Stimulated activated CD8-positive, alpha-beta memory T cell treated with anti-CD3 and anti-CD28 coated beads, Interleukin-12 subunit alpha, Interleukin-12 subunit beta, amount 100 ng/mL, for 1 hour (primary cell): ENCODE measurements at regions not wholly inside any gene's neighbourhood (a gene's known extent, or its start where the extent isn't known, plus 50 kb on each side); places are given as distances from the start of the nearest gene placed in this dataset.

Experiments
- DNase-seq: peaks from one replicate; pipeline ENCODE4 v3.0.0-alpha.2; 2020; ENCODE audit warnings: low read depth

DNA sequence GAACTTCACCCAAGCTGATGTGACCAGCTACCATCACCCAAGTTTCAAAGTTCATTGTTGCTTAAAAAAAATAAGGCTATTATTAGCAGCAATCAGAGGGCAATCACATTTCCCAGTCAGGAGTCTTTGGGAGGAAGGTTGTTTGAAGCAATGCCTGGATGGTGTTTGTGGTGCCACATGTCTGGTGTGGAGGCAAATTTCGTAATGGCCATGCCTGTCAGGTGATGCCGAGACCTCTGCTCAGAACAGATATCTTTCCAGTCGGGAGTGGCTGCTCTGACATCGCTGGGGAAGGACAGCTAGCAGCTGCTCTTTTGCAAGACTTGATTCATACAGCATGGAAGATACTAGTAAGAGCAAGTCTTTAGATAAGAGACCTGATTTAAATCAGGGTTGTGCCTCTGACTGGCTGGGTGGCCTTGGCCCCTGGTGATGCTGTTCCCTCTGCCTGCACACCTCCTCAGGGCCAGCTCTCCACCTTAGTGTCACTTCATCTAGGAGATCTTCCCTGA is 187.8 kb upstream of the JUN start:
- no peak for DNase-seq

DNA sequence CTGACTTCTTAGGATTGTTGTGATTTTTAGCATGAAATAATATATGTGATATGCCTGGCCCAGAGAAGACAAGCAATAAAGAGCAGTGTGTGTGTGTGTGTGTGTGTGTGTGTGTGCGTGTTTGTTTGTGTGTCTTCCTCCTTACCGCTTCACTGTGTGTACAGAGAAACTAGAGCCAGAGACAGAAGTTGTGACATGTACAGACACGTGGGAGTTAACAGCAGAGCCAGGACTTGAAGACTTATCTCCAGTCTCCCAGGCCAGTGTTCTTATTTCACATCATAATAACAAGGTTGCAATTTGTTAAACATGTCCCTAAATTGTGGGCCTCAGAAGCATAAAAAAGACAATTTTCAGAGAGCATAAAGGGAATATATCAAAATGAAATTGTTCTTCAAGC is 192.0 kb upstream of the JUN start:
- DNase-seq = no peak

DNA sequence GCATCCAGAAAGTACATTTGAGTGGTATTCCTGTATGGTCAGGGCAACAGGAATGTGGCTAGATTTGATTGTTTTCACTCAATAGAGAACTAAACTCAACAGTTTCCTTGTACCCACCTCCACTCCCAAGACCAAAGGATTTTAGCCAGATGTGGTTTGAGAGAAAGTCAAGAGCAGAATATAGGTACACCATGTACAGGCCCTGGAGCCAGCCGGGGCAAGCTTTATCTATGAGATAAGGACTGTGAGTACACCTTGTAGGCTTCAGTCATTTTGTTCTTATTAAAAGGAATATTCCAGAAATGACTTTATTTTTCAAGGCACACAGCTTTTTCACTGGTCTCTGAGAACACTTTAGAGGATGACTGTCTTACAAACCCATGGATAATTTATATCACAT is 192.4 kb upstream of the JUN start:
- no peak for DNase-seq

DNA sequence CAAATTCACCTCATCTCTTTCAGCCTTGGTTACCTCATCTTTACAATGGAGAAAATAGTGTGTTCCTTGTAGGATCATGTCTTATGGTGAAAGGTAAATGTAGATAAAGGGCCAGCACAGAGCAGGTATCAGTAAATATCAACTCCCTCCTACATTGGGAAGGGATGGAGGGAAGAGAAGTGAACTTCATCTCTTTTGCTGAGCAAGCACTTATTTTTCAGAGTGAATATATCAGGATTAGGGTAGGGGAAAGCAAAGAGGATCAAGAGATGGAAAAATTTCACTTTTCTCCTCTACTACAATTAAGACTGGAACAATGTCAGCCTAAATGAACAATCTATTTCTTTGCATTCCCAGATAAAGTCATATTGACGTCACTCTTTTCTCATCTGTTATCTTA is 193.8 kb upstream of the JUN start:
- no peak for DNase-seq

DNA sequence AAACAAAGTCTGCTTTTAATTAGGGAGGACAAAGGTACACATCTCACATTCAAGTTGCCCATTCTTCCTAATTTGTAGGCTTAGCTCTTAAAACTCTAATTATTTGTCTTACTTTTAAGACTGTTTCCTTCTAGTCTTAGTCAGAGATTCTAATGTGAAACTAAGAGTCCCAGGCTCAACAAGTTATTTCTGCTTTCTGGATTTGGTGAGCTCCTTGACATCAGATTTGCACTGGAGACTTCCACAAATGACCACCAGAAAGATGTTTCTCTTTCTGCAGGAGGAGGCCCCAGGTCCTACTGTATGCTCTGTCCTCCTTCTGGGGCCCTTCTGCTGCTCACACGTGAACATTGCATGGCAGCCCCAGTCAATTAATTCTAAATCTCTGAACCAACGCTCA is 194.2 kb upstream of the JUN start:
- no peak for DNase-seq

DNA sequence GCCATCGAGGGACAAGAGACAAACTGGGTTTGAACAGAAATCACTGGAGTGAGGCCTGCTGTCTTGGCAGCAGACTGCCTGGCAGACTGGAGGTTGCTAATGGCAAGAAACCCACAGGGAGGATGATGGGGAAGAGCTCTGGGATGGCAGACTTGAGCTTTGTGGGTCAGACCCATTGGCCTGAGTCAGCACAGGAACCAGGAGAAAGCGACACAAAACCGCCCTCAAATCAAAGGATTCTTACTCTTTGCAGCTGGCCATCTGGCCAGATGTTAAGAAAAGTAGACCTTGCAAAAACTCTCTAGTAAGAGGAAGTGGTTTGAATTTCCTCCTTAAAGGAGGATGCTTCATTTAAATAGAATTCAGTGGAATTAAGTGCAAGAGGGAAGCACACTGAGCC is 195.2 kb upstream of the JUN start:
- DNase-seq = no peak

GRCh38 chr1:58979677-58980076 is 195.8 kb upstream of the JUN start:
- DNase-seq = no peak

DNA sequence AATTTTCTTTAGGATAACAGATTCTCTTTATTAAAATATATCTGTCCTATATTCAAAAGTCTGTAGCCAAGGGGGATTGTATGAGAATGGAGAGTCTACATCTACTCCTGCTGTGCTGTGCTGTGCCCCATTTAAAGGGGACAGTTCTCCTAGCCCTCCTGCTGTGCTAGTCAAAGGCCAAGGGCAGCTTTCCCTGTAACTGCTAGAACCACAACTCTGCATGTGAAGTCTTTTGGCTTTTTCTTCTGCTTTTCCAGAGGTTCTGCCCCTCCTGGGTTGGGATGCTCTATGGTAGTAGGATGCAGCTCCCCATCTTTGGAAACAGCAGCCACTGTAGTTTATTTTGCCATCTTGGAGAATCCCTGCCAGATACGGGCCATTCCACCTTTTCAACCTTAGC is 197.5 kb upstream of the JUN start:
- no peak for DNase-seq

- no peak for DNase-seq
Observed at GRCh38 chr1:58982259-58982998, 198.6 kb upstream of the JUN start.

- no peak for DNase-seq
Observed at GRCh38 chr1:58983162-58983561, 199.3 kb upstream of the JUN start.

DNA sequence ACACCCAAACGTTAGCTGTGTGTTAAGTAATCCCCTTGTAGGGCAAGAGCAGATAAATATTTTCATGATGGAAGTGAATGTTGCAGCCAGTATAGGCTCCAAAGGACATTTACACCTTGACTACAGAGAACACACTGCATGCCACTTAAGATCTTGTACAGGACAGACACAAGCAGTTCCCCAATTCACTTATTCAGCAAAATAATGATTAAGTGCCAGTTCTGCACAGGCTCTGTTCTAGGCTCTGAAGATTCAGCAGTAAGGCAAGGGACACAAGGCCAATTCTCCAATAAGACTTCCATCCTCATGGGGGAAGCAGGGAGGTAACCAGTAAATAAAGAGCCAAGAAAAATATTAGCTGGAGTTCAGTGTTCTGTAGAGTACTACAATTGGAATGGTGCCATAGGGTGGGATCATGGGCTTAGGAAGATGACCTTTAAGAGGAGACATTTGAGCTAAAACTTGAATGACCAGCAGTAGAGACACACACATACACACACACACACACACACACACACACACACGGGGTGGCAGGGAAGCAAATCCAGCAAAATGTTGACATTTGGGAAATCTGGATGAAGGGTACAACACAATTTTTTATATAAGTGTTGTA is 199.9 kb upstream of the JUN start:
- no peak for DNase-seq

- DNase-seq = no peak
Observed at GRCh38 chr1:58986996-58987767, 203.3 kb upstream of the JUN start.

DNA sequence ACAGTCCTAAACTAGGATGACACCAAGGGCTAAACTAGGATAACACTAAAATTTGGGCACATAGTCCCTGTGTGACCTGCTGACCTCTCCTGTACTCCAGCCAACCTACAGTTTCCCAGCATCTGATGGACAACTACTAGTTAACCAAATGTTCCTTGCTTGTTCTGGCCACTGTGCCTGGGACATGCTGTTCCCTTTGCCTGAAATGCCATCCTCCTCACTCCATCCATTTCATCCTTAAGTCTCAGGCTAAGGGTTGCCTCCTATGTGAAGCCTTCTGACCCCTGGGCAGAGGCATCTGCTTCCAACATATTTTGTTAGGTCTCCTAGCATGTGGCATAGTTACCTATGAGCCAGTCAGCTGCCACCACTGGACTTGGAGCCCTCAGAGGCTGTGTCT is 204.9 kb upstream of the JUN start:
- no peak for DNase-seq

- DNase-seq = no peak
Observed at GRCh38 chr1:58989845-58990244, 206.0 kb upstream of the JUN start.

GRCh38 chr1:58991305-58991704 is 207.5 kb upstream of the JUN start:
- no peak for DNase-seq

DNA sequence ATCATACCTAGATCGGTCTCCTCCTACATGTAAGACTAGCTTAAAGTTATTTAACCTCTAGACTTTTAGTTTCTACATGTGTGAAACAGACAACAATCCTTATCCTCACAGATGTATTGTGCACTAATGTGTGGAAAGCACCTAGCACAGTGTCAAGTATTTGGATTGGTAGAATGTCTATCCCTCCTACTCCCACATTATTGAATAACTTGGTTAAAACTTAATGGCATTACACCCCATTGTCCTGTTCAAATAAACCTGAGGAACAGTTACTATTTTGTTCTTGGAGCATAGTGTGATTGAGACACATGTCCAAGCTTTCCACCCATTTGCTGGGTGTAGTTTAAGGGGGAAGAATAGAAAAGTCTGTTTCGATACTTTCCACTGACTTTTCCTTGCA is 208.8 kb upstream of the JUN start:
- DNase-seq = no peak

- DNase-seq = no peak
Observed at GRCh38 chr1:58993403-58993802, 209.6 kb upstream of the JUN start.

DNA sequence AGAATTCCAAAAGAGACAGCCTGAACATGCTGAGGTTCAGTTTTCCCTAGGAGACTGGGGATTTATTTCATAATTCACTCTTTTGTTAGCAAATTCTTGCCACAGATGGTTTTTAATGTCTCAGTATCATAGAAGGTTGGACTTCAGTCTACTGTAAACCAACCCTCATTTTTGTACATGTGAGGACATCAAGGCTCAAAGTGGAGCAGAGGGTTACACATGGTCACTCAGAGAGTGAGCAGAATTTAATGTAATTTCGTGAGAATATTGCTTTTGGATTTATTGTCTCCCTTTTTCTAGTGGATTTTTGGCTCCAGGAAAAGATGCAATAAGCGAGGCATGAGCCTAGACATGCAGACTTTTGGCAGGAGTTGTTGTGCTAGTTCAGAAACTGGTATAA is 210.8 kb upstream of the JUN start:
- no peak for DNase-seq

DNA sequence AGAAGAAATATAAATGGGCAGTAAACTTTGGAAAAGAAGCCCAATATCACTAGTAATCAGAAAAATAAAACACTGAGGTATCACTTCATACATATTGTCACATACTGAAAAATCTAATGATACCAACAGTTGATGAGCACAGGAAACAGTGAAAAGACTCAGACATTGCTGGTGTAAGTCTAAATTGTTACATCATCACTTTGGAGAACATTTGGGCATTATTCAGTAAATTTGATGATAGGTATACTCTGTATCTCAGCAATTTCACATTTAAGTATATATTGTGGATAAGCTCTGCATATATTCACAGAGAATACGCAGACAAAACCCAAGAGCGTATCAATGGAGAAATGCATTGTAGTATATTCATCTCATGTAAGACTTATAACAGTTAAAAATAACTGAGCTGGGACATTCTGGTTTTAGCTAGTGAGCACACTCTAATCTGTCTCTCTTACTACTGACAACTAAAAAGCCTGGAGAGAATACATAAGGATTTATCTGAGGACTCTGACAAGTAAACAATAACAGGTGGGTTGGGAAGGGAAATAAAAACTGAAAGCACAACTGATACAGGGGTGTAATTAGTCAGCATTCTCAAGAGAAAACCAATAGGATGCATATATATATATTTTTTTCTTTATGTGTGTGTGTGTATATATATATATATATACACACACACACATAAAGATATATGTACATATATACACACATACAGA is 212.7 kb upstream of the JUN start:
- no peak for DNase-seq

- DNase-seq = no peak
Observed at GRCh38 chr1:58997060-58997411, 213.2 kb upstream of the JUN start.

DNA sequence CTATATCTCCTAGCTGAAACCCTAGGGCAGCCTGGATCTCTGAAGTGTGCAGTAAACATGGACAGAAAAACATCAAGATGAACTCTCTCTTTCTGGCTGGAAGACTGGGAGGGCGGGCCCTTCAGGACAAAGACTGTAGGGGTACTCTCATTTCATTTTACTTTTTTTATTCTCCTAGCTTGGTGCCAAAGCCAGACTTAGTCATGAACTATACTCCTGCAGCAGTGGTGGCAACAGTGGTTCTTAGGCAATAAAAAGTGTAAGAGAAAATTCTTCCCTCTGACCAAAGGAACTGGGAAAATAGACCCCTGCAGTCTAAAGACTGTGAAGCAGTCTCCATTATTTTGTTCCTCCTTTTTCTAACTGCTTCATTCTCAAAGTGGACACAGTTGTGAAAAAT is 213.8 kb upstream of the JUN start:
- DNase-seq = no peak

- DNase-seq = no peak
Observed at GRCh38 chr1:58999676-59000075, 215.8 kb upstream of the JUN start.

DNA sequence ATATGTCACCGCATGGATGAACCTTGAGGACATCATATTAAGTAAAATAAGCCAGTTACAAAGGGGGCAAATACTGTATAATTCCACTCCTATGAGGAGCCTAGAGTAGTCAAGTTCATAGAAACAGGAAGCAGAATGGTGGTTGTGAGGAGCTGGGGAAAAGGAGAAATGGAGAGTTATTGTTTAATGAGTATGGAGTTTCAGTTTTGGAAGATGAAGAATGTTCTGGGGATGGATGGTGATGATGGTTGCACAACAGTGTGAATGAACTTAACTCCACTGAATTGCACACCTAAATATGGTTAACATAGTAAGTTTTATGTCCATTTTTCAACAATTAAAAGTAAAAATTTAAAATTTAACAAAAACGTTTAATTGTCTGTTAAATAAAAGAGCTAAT is 220.9 kb upstream of the JUN start:
- no peak for DNase-seq
